BLaER1 (cell line): ENCODE measurements at regions not wholly inside any gene's neighbourhood (a gene's known extent, or its start where the extent isn't known, plus 50 kb on each side); places are given as distances from the start of the nearest gene placed in this dataset.
"Not testable (repeated sequence)": the region's sequence is repeated elsewhere in the genome, so short reads cannot be mapped to it uniquely, and the experiment has no call there.

Experiments
- H3K27ac ChIP-seq: shearing (Covaris generic); formaldehyde crosslinking; 2 replicates; pipeline ENCODE4 v1.8.1; 2022
- H3K27me3 ChIP-seq: shearing (Covaris generic); formaldehyde crosslinking; 2 replicates; pipeline ENCODE4 v1.8.1; 2022
- H3K36me3 ChIP-seq: shearing (Covaris generic); formaldehyde crosslinking; 2 replicates; pipeline ENCODE4 v1.8.1; 2022
- H3K4me1 ChIP-seq: shearing (Covaris generic); formaldehyde crosslinking; 2 replicates; pipeline ENCODE4 v1.8.1; 2022
- H3K4me2 ChIP-seq: shearing (Covaris generic); formaldehyde crosslinking; 2 replicates; pipeline ENCODE4 v1.8.1; 2022
- H3K4me3 ChIP-seq: shearing (Covaris generic); formaldehyde crosslinking; 2 replicates; pipeline ENCODE4 v1.8.1; 2022
- H3K9ac ChIP-seq: shearing (Covaris generic); formaldehyde crosslinking; 2 replicates; pipeline ENCODE4 v1.8.1; 2022
- H3K9me3 ChIP-seq: shearing (Covaris generic); formaldehyde crosslinking; 2 replicates; pipeline ENCODE4 v1.8.1; 2022
- H4K20me1 ChIP-seq: shearing (Covaris generic); formaldehyde crosslinking; 2 replicates; pipeline ENCODE4 v1.8.1; 2022
- Cebpa-rat ChIP-seq: shearing (Covaris generic); IDR thresholded peaks from 2 replicates; pipeline ENCODE4 v1.8.1; 2022

- H3K9me3 ChIP-seq: peaks cover 50% of the 10 kb centered on the region
- H3K27ac ChIP-seq, H3K4me2 ChIP-seq, H3K36me3 ChIP-seq, H3K4me1 ChIP-seq, H3K9ac ChIP-seq, H4K20me1 ChIP-seq, H3K27me3 ChIP-seq: not testable (repeated sequence)
- peak overlapping the region; percentile 9; the same call in 1 of the 2 replicates for H3K4me3 ChIP-seq
These were observed 357.3 kb upstream of the WSB1 start for GRCh38 chr17:26936645-26937044.

GRCh38 chr17:26937750-26938322 is 356.1 kb upstream of the WSB1 start:
- H3K4me2 ChIP-seq, H3K4me1 ChIP-seq, H3K27me3 ChIP-seq, H3K36me3 ChIP-seq, H4K20me1 ChIP-seq, H3K9ac ChIP-seq, H3K4me3 ChIP-seq, H3K27ac ChIP-seq: not testable (repeated sequence)
- peaks cover 50% of the 10 kb centered on the region for H3K9me3 ChIP-seq

- H3K9me3 ChIP-seq: peaks cover 50% of the 10 kb centered on the region
- not testable (repeated sequence) for H3K27me3 ChIP-seq, H3K27ac ChIP-seq, H3K4me2 ChIP-seq, H3K9ac ChIP-seq, H4K20me1 ChIP-seq, H3K4me1 ChIP-seq, H3K36me3 ChIP-seq
- H3K4me3 ChIP-seq: peak overlapping the region; percentile 9; the same call in 1 of the 2 replicates
These were observed 354.2 kb upstream of the WSB1 start for GRCh38 chr17:26939755-26940154.

- not testable (repeated sequence) for H3K36me3 ChIP-seq, H3K27ac ChIP-seq, H3K27me3 ChIP-seq, H3K9ac ChIP-seq, H3K4me2 ChIP-seq, H4K20me1 ChIP-seq, H3K4me3 ChIP-seq, H3K4me1 ChIP-seq
- peaks cover 50% of the 10 kb centered on the region for H3K9me3 ChIP-seq
These were observed 353.3 kb upstream of the WSB1 start for GRCh38 chr17:26940587-26940986.

- no peaks in the 10 kb centered on the region for H4K20me1 ChIP-seq
- TF ChIP-seq Cebpa-rat: no peak
- no peaks in the 10 kb centered on the region for H3K4me1 ChIP-seq
- H3K27ac ChIP-seq: no peak overlapping the region
- no peak overlapping the region for H3K9ac ChIP-seq
- H3K27me3 ChIP-seq: no peaks in the 10 kb centered on the region
- H3K36me3 ChIP-seq: no peaks in the 10 kb centered on the region
- no peak overlapping the region for H3K4me3 ChIP-seq
- no peak overlapping the region for H3K4me2 ChIP-seq
- peaks cover 15% of the 10 kb centered on the region for H3K9me3 ChIP-seq
These were observed 331.4 kb upstream of the WSB1 start for GRCh38 chr17:26962255-26963162.

GRCh38 chr17:26963163-26963503 is 330.8 kb upstream of the WSB1 start:
- H3K4me1 ChIP-seq: no peaks in the 10 kb centered on the region
- H3K36me3 ChIP-seq: no peaks in the 10 kb centered on the region
- no peak overlapping the region for H3K4me3 ChIP-seq
- no peak for TF ChIP-seq Cebpa-rat
- H3K27ac ChIP-seq: no peak overlapping the region
- no peaks in the 10 kb centered on the region for H3K27me3 ChIP-seq
- no peaks in the 10 kb centered on the region for H4K20me1 ChIP-seq
- peaks cover 15% of the 10 kb centered on the region for H3K9me3 ChIP-seq
- no peak overlapping the region for H3K4me2 ChIP-seq
- no peak overlapping the region for H3K9ac ChIP-seq

- not testable (repeated sequence) for H3K27ac ChIP-seq, H3K36me3 ChIP-seq, H3K9ac ChIP-seq, H3K4me3 ChIP-seq, H4K20me1 ChIP-seq, H3K4me2 ChIP-seq, H3K4me1 ChIP-seq, H3K27me3 ChIP-seq
- peaks cover 15% of the 10 kb centered on the region for H3K9me3 ChIP-seq
These were observed 327.9 kb upstream of the WSB1 start for GRCh38 chr17:26965898-26966624.

- H3K4me3 ChIP-seq, H3K9ac ChIP-seq, H3K4me1 ChIP-seq, H3K36me3 ChIP-seq, H3K27ac ChIP-seq, H3K27me3 ChIP-seq, H3K4me2 ChIP-seq, H4K20me1 ChIP-seq: not testable (repeated sequence)
- H3K9me3 ChIP-seq: peaks cover 15% of the 10 kb centered on the region
These were observed 327.2 kb upstream of the WSB1 start for GRCh38 chr17:26966625-26967179.

- not testable (repeated sequence) for H3K4me2 ChIP-seq, H3K27ac ChIP-seq, H3K4me1 ChIP-seq, H3K9ac ChIP-seq, H4K20me1 ChIP-seq, H3K36me3 ChIP-seq, H3K27me3 ChIP-seq, H3K4me3 ChIP-seq, H3K9me3 ChIP-seq
These were observed 312.0 kb upstream of the WSB1 start for GRCh38 chr17:26981845-26982425.

- not testable (repeated sequence) for H3K4me3 ChIP-seq, H3K9ac ChIP-seq, H3K9me3 ChIP-seq
These were observed 311.4 kb upstream of the WSB1 start for GRCh38 chr17:26982563-26982962.

GRCh38 chr17:26987851-26988250 is 306.1 kb upstream of the WSB1 start:
- H3K36me3 ChIP-seq, H3K4me1 ChIP-seq, H3K27me3 ChIP-seq, H3K4me2 ChIP-seq, H3K9me3 ChIP-seq, H3K27ac ChIP-seq, H4K20me1 ChIP-seq, H3K9ac ChIP-seq, H3K4me3 ChIP-seq: not testable (repeated sequence)

More at GRCh38 chr17:26982563-26982962, 311.4 kb upstream of the WSB1 start:
- not testable (repeated sequence) for H3K36me3 ChIP-seq, H3K4me2 ChIP-seq, H3K4me1 ChIP-seq, H3K27me3 ChIP-seq, H3K27ac ChIP-seq, H4K20me1 ChIP-seq

GRCh38 chr17:26994648-26995047 is 299.3 kb upstream of the WSB1 start:
- not testable (repeated sequence) for H3K9me3 ChIP-seq, H3K27me3 ChIP-seq, H3K4me3 ChIP-seq, H3K9ac ChIP-seq, H3K36me3 ChIP-seq, H4K20me1 ChIP-seq, H3K4me1 ChIP-seq, H3K27ac ChIP-seq, H3K4me2 ChIP-seq

GRCh38 chr17:26996146-26996916 is 297.6 kb upstream of the WSB1 start:
- not testable (repeated sequence) for H3K9me3 ChIP-seq, H3K27ac ChIP-seq, H3K27me3 ChIP-seq, H3K4me1 ChIP-seq, H3K9ac ChIP-seq, H4K20me1 ChIP-seq, H3K36me3 ChIP-seq, H3K4me3 ChIP-seq, H3K4me2 ChIP-seq
